ENCODE measurements at regions not wholly inside any gene's neighbourhood (a gene's known extent, or its start where the extent isn't known, plus 50 kb on each side); places are given as distances from the start of the nearest gene placed in this dataset.
"Not testable (repeated sequence)": the region's sequence is repeated elsewhere in the genome, so short reads cannot be mapped to it uniquely, and the experiment has no call there.

GRCh38 chr14:44450232-44450631 lies 56.9 kb downstream of the FSCB start:
- not testable (repeated sequence) for TF ChIP-seq CTCF (IDR thresholded peaks at IDR 0.05); EZH2 (IDR thresholded peaks at IDR 0.05; ENCODE audit: borderline replicate concordance, insufficient read depth, low read depth, low read length, poor library complexity, severe bottlenecking)

Data from B cell (primary cell).